ENCODE measurements at regions not wholly inside any gene's neighbourhood (a gene's known extent, or its start where the extent isn't known, plus 50 kb on each side); places are given as distances from the start of the nearest gene placed in this dataset.

DNA sequence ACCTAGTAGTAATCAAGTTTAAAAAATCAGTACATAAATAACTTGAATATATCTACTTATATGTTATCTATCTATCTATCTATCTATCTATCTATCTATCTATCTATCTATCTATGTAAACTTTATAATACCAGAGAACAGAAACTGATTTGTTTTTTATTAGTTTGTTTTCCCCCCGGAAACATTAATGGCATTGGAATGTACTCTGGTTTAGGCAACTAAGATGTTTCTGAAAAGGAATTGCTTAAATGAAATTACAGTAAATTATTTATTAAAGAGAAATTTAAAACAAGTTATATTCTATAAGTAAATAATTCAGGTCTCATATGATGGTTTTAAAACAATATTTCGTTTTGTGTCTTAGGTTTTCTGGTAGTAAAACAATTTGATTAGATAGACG lies 681.0 kb upstream of the ADAMTS5 start:
- H3K4me2 ChIP-seq (ENCODE audit: insufficient read depth, low read length): no peak overlapping the region
- no peaks in the 10 kb centered on the region for H3K27me3 ChIP-seq (ENCODE audit: insufficient read depth, low read length)
- H3K4me3 ChIP-seq (ENCODE audit: insufficient read depth, low read length): no peak overlapping the region
- no peak for DNase-seq (ENCODE audit: insufficient read length, low spot score, missing footprints)
- TF ChIP-seq, protein P1, sequence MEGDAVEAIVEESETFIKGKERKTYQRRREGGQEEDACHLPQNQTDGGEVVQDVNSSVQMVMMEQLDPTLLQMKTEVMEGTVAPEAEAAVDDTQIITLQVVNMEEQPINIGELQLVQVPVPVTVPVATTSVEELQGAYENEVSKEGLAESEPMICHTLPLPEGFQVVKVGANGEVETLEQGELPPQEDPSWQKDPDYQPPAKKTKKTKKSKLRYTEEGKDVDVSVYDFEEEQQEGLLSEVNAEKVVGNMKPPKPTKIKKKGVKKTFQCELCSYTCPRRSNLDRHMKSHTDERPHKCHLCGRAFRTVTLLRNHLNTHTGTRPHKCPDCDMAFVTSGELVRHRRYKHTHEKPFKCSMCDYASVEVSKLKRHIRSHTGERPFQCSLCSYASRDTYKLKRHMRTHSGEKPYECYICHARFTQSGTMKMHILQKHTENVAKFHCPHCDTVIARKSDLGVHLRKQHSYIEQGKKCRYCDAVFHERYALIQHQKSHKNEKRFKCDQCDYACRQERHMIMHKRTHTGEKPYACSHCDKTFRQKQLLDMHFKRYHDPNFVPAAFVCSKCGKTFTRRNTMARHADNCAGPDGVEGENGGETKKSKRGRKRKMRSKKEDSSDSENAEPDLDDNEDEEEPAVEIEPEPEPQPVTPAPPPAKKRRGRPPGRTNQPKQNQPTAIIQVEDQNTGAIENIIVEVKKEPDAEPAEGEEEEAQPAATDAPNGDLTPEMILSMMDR (IDR thresholded peaks at IDR 0.05; ENCODE audit: extremely low read depth, low read depth, low read length): no peak
- H3K79me2 ChIP-seq (ENCODE audit: insufficient read depth, low read length): no peaks in the 10 kb centered on the region
- H3K9me3 ChIP-seq (ENCODE audit: low read depth, low read length): no peaks in the 10 kb centered on the region
- no peaks in the 10 kb centered on the region for H4K20me1 ChIP-seq (ENCODE audit: insufficient read depth, low read length)
- H3K4me1 ChIP-seq (ENCODE audit: insufficient read depth, low read length): peaks cover 38% of the 10 kb centered on the region
- no peak overlapping the region for H2AFZ ChIP-seq (ENCODE audit: low read length)
- peak overlapping the region; percentile 93 for H3K27ac ChIP-seq (ENCODE audit: low read depth, low read length)
- H3K36me3 ChIP-seq (ENCODE audit: insufficient read depth, low read length): no peaks in the 10 kb centered on the region

DNA sequence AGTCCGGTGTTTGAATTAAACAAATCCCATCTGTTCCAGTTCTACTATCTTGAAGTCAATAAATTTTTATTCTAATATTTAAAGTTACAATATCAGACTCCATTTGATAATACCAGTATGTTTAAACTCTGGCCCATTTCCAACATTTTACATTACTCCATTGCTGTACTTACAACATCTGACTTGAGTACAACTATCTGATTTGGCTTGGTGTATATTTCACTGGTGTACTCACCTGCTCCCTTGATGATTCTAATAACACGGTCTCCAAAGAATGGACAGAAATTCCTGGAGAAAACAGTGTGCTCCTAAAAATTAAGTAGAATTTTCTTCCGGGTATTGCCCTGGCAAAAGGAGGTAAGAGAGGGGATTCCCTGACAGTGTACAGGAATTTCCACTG lies 680.5 kb upstream of the ADAMTS5 start:
- H4K20me1 ChIP-seq (ENCODE audit: insufficient read depth, low read length): no peaks in the 10 kb centered on the region
- peak overlapping the region; percentile 93 for H3K27ac ChIP-seq (ENCODE audit: low read depth, low read length)
- no peaks in the 10 kb centered on the region for H3K79me2 ChIP-seq (ENCODE audit: insufficient read depth, low read length)
- no peak overlapping the region for H3K4me2 ChIP-seq (ENCODE audit: insufficient read depth, low read length)
- DNase-seq (ENCODE audit: insufficient read length, low spot score, missing footprints): no peak
- H3K36me3 ChIP-seq (ENCODE audit: insufficient read depth, low read length): no peaks in the 10 kb centered on the region
- H3K4me3 ChIP-seq (ENCODE audit: insufficient read depth, low read length): no peak overlapping the region
- TF ChIP-seq, protein P1 (IDR thresholded peaks at IDR 0.05; ENCODE audit: extremely low read depth, low read depth, low read length): no peak
- H3K4me1 ChIP-seq (ENCODE audit: insufficient read depth, low read length): peaks cover 38% of the 10 kb centered on the region
- H2AFZ ChIP-seq (ENCODE audit: low read length): no peak overlapping the region
- no peaks in the 10 kb centered on the region for H3K9me3 ChIP-seq (ENCODE audit: low read depth, low read length)
- no peaks in the 10 kb centered on the region for H3K27me3 ChIP-seq (ENCODE audit: insufficient read depth, low read length)

DNA sequence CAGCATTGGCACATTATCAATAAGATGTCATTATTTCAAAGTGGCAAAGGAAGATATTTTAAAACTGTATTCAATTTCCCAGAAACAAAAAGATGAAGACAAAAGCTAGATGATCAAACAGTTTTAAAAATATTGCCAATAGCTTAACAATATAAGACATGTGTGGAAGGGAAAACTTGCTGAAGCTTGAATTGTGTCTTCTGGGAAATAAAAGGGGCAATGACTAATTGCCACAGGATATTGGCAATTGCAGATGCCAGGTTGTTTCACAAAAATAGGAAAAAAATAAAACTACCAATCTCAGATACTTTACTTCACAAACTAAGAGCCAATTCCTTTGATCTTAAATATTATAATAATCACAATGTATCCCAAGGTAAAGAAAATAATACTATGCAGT lies 679.8 kb upstream of the ADAMTS5 start:
- Histone ChIP-seq H3K79me2 (ENCODE audit: insufficient read depth, low read length) (no peaks in the 10 kb centered on the region), H3K4me2 (ENCODE audit: insufficient read depth, low read length) (no peak overlapping the region), H3K9me3 (ENCODE audit: low read depth, low read length) (no peaks in the 10 kb centered on the region), H3K4me3 (ENCODE audit: insufficient read depth, low read length) (no peak overlapping the region), H2AFZ (ENCODE audit: low read length) (no peak overlapping the region), H3K36me3 (ENCODE audit: insufficient read depth, low read length) (no peaks in the 10 kb centered on the region), H3K27me3 (ENCODE audit: insufficient read depth, low read length) (no peaks in the 10 kb centered on the region), H3K4me1 (ENCODE audit: insufficient read depth, low read length) (peaks cover 38% of the 10 kb centered on the region), H3K27ac (ENCODE audit: low read depth, low read length) (peak overlapping the region; percentile 93), H4K20me1 (ENCODE audit: insufficient read depth, low read length) (no peaks in the 10 kb centered on the region)
- TF ChIP-seq, protein P1 (IDR thresholded peaks at IDR 0.05; ENCODE audit: extremely low read depth, low read depth, low read length): no peak
- DNase-seq (ENCODE audit: insufficient read length, low spot score, missing footprints): no peak

DNA sequence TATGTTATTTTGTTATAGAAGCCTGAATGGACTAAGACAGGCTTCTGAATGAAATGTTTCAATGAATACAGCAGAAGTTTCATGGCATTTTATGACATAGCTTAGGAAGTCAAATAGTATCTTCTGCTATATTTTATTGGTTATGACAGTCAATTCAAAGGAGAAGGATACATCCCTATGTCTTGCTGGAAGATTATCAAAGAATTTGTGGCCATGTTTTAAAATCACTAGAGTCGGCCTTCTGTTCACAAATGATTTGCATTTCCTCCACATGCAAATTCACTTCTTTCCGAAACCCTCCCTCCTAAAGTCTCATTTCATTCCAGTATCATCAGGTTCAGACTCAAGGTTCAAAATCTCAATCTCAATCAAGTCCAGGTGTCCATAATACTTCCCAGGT lies 679.2 kb upstream of the ADAMTS5 start:
- TF ChIP-seq, protein P1 (IDR thresholded peaks at IDR 0.05; ENCODE audit: extremely low read depth, low read depth, low read length): no peak
- H2AFZ ChIP-seq (ENCODE audit: low read length): no peak overlapping the region
- H3K9me3 ChIP-seq (ENCODE audit: low read depth, low read length): no peaks in the 10 kb centered on the region
- no peak overlapping the region for H3K4me2 ChIP-seq (ENCODE audit: insufficient read depth, low read length)
- H3K4me3 ChIP-seq (ENCODE audit: insufficient read depth, low read length): no peak overlapping the region
- no peaks in the 10 kb centered on the region for H4K20me1 ChIP-seq (ENCODE audit: insufficient read depth, low read length)
- H3K79me2 ChIP-seq (ENCODE audit: insufficient read depth, low read length): no peaks in the 10 kb centered on the region
- no peaks in the 10 kb centered on the region for H3K36me3 ChIP-seq (ENCODE audit: insufficient read depth, low read length)
- H3K4me1 ChIP-seq (ENCODE audit: insufficient read depth, low read length): peaks cover 38% of the 10 kb centered on the region
- H3K27me3 ChIP-seq (ENCODE audit: insufficient read depth, low read length): no peaks in the 10 kb centered on the region
- DNase-seq (ENCODE audit: insufficient read length, low spot score, missing footprints): no peak
- H3K27ac ChIP-seq (ENCODE audit: low read depth, low read length): peak overlapping the region; percentile 76

Measured in osteoblast (primary cell).